ENCODE measurements at regions not wholly inside any gene's neighbourhood (a gene's known extent, or its start where the extent isn't known, plus 50 kb on each side); places are given as distances from the start of the nearest gene placed in this dataset.
"Not testable (repeated sequence)": the region's sequence is repeated elsewhere in the genome, so short reads cannot be mapped to it uniquely, and the experiment has no call there.

DNA sequence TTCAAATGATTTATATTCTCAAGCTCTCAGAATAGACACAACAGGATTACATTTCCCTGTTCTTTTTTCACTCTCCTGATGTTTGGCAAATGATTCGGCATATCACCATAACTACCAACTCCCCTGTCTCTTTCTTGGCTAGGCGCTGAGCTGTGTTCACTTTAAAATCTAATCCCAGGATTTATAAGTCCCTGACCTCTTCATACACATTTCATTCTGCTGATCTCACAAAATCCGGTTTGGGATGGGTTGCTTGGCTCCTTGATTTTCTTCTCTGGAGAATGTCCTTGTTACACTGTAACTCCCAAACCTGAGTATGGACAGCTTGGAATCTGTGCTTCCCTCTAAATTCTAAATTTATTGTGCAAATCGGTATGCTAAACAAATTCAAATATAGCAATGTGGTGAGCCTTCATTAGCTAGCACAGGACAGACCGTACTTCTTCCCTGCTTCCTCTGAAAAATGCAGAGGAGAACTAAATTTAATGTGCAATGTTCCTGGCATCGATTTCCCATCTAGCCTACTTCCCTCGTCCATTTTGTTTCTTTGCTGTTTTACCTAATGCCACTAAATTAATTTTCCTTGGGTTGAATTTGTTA lies 858.5 kb upstream of the FAT3 start:
- no peak for DNase-seq (ENCODE audit: low read depth)

DNA sequence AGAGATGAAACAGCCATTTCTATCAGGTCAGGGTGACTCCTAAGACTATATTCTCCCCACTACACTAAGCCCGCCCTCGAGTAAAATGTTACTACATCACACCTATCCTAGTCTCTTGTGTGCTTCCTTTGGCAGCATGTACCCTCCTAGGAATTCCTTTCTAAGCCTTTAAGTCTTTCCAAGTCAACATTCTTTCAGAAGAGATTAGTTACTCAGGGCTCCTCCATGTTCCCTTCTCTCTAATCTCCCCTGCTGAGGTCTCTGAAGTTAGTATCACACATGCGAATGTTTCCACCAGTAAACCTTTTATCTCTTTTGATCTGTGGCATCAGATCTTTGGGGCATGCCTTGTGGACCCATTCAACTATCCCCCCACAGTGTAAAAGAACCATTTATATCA lies 873.7 kb upstream of the FAT3 start:
- DNase-seq (ENCODE audit: low read depth): no peak

DNA sequence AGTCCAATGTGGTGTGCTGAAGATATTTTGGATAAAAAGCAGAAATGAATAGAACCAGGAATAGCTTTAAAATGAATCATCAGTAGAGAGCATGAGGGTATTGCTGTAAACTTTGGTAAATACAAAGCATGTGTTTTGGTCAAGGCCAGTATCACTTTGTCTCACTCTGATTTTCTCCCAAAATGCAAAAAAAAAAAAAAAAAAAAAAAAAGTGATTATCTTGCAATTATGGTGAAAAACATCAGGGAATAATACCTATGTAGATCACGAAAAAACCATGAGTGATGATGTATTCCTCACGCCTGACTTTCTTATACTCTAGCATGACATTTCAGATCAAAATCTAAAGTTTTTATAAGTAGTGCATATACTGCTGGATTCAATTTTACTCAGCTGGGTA lies 897.9 kb upstream of the FAT3 start:
- no peak for DNase-seq (ENCODE audit: low read depth)

DNA sequence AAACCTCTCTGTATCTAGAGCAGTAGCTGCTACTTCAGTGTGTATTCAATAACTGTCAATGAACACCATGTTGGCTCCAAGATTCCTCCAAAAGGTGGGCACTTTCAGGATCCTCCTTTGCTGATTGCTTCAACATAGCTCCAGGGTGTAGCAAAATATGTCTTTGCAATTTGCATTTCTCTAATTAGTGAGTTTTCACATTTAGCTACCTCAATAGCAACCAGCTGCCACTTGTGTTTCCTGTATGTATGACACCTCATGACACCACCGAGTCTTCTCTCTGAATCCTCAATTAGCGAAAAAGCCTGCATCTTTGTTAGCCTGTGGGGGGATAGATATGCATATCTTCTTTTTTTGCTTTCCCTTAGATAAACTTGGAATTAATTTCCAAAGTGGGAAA lies 898.3 kb upstream of the FAT3 start:
- DNase-seq (ENCODE audit: low read depth): no peak

DNA sequence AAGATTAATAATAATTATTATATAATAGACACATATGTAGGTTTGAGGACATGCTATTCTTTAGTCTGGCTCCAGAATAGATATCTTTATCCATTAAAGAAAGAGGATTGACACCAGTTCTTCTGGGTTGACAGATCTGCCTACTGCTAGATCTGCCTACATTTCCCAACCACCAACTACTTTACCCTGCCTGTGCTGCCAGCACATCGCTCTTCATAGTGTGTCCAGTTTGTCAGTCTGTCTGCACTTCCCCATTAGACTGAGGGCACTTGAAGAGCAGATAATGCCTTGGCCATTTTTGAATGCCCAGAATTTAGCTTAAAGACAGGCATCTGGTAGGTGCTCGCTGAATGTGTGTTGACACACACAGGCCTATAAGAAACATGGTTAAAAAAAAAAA lies 910.1 kb upstream of the FAT3 start:
- DNase-seq (ENCODE audit: low read depth): no peak

DNA sequence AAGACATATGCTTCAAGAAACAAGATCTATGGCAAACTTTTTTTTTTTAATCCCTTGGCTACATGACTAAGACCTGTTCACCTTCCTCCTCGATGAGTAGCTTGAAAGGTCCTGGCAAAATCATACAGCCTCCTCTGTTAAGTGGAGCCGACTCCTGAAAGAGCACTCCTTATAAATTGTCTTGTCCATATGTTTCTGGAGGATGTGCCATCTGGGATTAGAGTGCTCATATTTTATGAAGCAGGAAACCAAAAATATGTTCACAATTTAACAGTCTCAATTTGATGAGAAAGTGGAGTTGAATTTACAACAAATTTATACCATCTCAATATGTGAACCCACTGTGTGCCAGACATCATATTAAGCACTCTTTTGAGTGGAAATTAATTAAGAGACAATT lies 912.1 kb upstream of the FAT3 start:
- DNase-seq (ENCODE audit: low read depth): no peak

DNA sequence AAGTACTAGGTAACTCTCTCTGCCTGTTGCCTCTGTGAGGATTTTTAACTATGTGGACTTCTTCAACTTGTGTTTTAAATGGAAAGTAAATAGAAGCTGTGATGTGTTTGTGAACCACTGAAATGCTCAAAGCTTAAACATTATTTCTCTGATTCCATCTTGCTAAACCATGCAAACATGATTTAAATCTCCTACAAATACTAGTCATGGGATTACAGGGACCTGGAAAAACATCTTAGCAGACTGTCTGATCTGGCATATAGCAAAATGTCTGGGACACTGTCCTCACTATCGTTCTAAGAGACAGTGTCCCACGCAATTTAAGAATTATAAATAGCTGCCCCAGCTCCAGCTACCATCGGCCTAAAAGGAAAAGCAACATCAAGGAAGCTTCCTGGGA lies 914.5 kb upstream of the FAT3 start:
- DNase-seq (ENCODE audit: low read depth): no peak

DNA sequence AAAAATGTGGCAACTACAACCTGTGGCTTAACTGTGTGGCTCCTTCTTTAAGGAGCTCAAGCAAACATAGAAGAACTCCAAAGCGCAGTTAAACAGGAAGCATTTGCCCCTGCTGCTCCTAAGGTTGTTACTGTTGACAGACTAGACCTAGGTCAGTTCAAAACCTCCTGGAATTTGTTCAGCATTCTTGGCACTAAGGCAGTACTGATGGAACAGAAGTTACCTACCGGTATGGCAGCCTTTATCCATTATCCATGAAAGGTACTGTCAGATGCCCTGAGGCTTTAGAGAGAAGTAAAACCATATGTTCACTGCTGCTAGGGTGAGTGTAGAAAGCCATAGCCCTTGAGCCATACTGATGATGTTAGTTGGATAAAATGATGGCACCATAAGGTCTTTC lies 916.5 kb upstream of the FAT3 start:
- DNase-seq (ENCODE audit: low read depth): no peak

DNA sequence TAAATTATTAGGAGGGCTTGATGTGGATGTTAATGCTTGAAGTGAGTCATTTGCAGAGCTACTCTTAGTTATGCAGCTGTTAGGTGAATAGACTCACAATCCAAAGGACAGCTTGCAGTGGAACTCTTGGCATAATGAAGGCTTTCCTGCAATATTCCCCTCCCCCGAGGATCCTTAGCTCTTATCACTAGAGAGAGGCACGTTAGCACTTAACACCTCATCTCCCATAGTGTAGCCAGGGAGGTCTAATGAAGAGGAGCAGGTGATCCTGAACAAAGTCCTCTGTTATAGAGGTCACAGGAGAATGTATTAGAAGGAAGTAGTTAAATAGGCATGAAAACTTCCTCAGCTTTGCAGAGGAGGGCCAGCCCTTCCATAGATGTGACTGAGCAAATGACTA lies 919.2 kb upstream of the FAT3 start:
- DNase-seq (ENCODE audit: low read depth): peak; percentile 49

DNA sequence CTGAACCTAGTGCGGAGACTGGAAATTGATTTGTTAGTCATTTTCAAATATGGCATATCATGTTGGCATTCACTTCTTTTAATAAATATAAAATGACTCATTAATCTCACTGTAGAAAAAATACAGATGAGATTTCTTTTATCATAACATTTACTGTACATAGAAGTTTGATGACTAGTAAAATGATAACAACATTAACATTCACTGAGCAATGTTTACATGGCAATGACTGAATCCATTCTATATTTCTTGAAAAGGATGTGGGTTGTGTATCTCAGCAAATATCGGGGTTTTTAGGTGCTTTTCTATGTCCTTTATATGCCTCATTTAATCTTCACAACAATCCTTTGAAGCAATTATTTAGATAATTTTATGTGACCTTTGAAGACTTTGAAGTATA lies 920.9 kb upstream of the FAT3 start:
- DNase-seq (ENCODE audit: low read depth): no peak

DNA sequence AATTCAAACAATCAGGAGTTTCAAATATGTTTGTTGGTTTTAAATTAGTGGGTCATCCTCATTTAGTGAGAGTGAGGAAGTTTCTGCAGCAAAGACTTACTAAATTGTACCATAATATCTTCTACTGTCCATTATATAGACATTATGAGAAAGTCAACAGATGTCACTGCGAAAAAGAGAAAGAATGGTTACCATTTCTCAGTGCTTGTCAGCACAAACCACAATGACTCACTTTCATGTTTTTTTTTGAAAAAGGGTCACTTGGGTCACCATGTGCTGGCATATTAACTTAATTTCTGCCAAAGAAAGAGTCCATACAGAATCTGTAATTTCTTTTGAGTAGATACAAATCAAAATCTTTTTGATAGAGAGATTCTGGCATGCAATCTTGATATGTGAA lies 924.6 kb upstream of the FAT3 start:
- peak; percentile 85 for DNase-seq (ENCODE audit: low read depth)

DNA sequence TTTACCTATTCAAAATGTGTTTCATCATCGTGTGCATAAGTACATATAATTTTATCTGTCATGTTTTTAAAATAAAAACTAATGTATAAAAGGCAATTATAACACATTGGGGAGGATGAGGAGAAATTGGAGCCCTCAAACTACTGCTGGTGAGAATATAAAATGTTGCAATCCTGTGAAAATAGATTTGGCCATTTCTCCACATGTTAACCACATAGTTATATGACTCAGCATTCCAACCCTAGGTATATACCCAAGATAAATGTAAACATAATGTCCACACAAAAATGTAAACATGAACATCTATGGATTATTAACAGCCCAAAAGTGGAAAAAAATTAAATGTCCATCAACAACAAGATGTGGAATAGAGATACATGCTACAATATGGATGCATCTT lies 928.0 kb upstream of the FAT3 start:
- peak; percentile 34 for DNase-seq (ENCODE audit: low read depth)

DNA sequence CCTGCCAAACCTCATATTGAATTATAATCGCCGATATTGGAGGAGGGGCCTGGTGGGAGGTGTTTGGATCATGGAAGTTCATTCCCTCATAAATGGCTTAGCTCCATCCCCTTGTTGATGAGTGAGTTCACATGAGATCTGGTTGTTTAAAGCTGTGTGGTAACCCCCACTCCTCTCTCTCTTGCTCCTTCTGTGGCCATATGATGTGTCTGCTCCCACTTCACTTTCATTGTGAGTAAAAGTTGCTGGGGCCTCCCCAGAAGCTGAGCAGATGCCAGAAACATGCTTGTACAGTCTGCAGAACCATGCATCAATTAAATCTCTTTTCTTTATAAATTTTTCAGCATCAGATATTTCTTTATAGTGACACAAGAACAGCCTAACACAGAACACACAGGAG lies 929.0 kb upstream of the FAT3 start:
- DNase-seq (ENCODE audit: low read depth): no peak

DNA sequence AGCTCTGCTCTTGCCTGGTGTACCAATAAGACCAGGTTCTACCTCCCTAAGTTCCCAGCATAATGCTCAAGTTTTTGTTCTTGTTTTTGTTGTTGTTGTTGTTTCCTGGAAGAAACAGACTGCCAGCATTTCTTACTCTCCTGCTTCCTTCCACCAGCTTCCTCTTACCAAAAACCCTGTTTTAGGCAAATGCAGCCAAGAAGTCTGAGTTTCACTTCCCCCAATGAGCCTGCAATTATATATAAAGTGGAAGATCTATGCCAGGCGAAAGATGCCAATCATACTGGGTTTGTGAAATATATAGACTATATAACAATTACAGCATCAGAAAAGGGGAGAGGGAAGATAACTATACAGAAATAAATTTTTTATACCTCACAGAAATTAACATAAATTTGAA lies 931.5 kb upstream of the FAT3 start:
- DNase-seq (ENCODE audit: low read depth): no peak

DNA sequence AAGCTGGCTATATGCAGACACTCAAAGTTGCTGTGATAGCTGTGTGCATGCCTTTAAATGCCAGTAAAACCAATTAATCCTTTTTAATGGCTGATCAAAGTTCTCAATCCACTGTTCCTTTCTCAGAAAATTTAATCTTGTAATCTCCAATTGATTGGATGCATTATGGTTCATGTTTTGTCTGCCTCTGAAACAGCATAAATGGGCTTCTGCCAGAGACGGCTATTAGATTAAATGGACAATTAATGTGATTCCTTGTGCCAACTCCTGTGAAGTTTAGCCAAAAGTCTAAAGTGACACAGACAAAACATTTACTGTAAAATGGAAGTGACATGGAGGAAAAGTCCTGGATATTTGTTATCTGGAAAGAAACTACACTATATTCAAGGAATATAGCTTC lies 952.5 kb upstream of the FAT3 start:
- DNase-seq (ENCODE audit: low read depth): no peak

DNA sequence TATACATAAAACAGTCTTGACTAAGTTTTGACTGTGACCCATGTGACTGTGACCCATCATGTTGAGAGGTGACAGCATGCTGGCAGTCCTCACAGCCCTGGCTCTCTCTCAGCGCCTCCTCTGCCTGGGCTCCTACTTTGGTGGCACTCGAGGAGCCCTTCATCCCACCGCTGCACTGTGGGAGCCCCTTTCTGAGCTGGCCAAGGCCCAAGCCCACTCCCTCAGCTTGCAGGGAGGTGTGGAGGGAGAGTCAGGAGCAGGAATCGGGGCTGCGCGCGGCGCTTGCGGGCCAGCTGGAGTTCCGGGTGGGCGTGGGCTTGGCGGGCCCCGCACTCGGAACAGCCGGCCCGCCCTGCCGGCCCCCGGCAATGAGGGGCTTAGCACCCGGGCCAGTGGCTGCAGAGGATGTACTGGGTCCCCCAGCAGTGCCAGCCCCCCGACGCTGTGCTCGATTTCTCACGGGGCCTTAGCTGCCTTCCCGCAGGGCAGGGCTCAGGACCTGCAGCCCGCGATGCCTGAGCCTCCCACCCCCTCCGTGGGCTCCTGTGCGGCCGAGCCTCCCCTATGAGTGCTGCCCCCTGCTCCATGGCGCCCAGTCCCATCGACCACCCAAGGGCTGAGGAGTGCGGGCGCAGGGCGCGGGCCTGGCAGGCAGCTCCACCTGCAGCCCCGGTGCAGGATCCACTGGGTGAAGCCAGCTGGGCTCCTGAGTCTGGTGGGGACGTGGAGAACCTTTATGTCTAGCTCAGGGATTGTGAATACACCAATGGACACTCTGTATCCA lies 955.9 kb upstream of the FAT3 start:
- not testable (repeated sequence) for DNase-seq (ENCODE audit: low read depth)

DNA sequence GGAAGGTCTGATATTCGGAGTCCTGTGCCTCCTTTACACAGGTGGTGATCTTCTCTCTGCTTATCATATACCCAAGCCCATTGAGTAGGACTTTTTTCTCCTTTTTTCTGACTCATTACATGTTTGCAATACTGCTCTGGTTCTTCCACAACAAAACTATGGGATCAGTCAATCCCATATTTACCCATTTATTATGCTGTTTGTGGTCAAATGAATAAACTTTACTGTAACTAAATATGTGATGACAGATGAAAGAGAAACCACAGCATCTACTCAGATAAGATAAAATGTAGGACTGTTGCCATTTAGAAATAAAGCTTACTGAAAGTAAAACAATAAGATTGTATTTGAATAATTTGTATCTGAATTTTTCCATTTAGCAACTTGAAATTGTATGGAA lies 958.7 kb upstream of the FAT3 start:
- DNase-seq (ENCODE audit: low read depth): peak; percentile 65

DNA sequence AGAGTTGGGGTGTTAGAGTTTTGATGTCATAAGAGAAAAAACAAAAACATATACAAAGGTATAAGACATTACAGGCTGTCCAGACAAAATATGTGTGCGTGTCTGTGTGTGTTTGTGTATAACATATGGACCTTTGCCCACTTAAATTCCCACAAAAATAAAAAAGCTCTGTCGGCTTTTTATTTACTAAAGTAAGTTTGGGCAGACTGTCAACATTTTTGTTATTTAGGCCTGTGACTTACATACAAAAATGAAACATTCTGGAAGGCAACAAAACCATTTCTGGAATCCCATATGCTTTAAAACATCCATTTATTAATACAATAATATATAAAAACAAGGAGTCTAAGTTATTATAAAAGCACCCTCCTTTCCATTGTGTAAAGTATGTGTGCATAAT lies 960.1 kb upstream of the FAT3 start:
- no peak for DNase-seq (ENCODE audit: low read depth)

DNA sequence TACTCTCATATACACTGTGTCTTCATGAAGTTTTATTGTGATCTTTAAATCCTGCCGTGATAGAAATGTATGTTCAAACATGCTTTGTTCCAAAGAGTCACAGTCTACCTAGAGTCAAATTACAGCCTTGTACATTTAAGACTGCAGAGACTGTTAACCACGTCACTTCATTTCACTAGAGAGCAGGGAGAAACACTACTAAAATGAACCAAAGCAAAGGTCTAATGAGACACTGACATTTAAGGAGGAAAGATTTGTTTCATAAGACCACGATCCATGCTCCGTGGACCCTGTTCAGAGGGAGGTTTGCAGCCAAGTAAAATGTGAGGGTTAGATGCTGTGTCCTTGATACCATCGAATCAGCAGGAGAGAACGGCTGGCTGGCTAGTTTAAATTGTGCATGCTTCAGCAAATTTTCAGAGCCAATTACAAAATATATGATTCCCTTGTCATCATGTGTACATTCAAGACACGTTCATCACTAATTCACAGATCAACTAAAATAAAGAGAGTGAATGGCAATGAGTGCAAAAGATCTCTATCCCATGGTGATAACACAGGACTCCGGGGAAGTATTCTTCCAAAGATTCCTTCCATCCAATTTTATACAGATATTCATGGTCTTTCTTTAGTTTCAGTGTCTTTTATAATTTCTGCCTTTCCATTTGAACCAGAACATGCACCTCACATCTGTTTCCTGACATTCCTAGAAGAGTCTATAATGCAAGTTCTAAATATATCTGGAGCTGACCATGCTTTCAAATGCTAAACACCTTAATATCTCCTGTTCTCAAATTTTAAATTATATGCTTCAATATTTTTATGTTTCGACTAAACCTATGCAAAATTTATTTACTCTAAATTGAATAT lies 960.9 kb upstream of the FAT3 start:
- DNase-seq (ENCODE audit: low read depth): no peak

DNA sequence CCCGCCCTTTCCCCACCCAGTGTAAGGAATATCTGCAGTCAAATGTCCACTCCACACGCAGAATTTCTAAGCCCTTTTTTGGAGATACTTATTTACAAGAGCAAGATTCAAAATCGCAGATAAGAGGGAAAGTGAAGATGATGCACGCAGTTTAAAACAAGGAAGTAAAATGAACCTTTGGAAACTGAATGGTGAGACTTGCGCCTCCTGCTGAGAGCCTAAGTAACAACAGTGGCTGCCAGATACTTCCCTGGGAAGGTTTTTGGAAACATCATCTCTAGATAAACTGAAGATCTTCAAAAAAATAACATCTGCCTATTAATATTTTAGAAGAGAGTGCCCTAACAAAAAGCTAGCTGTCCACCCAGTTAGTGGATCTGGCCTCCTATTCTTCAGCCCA lies 963.1 kb upstream of the FAT3 start:
- no peak for DNase-seq (ENCODE audit: low read depth)

DNA sequence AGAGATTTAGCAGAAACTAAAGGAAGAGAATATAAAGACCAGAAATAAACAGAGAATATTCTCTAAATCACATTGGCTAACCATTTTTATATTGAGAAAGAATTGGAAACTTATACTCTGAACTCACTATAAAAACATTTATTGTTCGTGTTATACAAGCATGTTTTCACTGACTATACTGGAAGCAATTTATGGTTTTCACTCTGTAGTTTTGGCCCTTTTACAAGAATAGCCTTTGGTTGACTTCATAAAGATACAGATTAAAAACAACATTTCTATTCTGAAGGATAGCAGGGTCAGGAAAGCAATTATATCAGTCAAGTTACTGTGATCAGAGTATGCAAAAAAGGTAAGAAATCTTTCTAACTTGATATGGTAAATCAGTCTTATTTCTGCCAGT lies 965.7 kb upstream of the FAT3 start:
- DNase-seq (ENCODE audit: low read depth): no peak

DNA sequence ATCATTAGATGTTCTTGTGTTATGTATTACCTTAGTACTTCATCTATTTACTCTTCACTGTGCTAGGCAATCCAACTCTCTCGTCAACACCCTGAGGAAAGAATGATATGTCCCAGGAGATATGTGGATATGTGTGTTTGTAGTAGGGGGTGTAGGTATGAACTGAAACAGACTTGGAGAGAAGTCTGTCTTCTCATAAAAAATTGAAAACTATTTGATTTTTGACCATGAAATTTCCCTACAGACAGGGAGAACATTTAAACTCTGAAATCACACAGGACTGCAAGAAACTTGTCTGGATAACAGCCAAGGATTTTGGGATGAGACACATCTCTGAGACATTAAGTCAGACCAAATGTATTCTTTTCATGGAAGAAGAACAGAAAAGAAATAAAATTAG lies 967.0 kb upstream of the FAT3 start:
- DNase-seq (ENCODE audit: low read depth): no peak
